H1 (cell line): ENCODE measurements at regions not wholly inside any gene's neighbourhood (a gene's known extent, or its start where the extent isn't known, plus 50 kb on each side); places are given as distances from the start of the nearest gene placed in this dataset.

Source experiments
- CTCF ChIA-PET: fragments of 300-600 bp; sonication (Branson Sonifier 250); formaldehyde crosslinking; loops from one replicate; lab custom pipeline; 2021; ENCODE audit not compliant: partially characterized antibody; lab: Charles Lee
- POLR2A ChIA-PET: fragments of 300-600 bp; sonication (Branson Sonifier 250); formaldehyde crosslinking; loops from one replicate; lab custom pipeline; 2021; ENCODE audit warnings: inconsistent platforms; ENCODE audit not compliant: partially characterized antibody; lab: Charles Lee
- DNase-seq, 2 experiments: peaks; one replicate each; pipeline versions ENCODE4 v3.0.0 to v3.0.0-alpha.2; 2010 to 2022; ENCODE audit warnings: low spot score in 2 of 2, low read depth in 1 of 2, mixed read lengths in 1 of 2
- FAIRE-seq: peaks from 2 replicates; lab custom pipeline; 2011; peaks lifted over from hg19 to GRCh38; lab: Jason Lieb, UNC
- H2AFZ ChIP-seq: 2 replicates; pipeline ENCODE4 v1.8.1; 2012; ENCODE audit warnings: low read length, inconsistent platforms
- H2AK5ac ChIP-seq: 2 replicates; pipeline ENCODE4 v1.6.1; 2013; ENCODE audit warnings: low read depth, low read length
- H2BK120ac ChIP-seq: replicated peaks from 2 replicates; pipeline ENCODE3; 2013; ENCODE audit warnings: low read depth, low read length, inconsistent platforms
- H2BK12ac ChIP-seq: 2 replicates; pipeline ENCODE4 v1.6.1; 2013; ENCODE audit warnings: low read depth, low read length
- H2BK15ac ChIP-seq: 2 replicates; pipeline ENCODE4 v1.6.1; 2013; ENCODE audit warnings: low read length
- H2BK20ac ChIP-seq: 2 replicates; pipeline ENCODE4 v1.6.1; 2013; ENCODE audit warnings: low read length
- H2BK5ac ChIP-seq: 2 replicates; pipeline ENCODE4 v1.6.1; 2013; ENCODE audit warnings: low read depth, low read length
- H3K14ac ChIP-seq: 2 replicates; pipeline ENCODE4 v1.6.1; 2013; ENCODE audit warnings: inconsistent platforms; ENCODE audit not compliant: insufficient read length
- H3K18ac ChIP-seq: 2 replicates; pipeline ENCODE4 v1.6.1; 2013; ENCODE audit warnings: low read length; ENCODE audit errors: extremely low read depth
- H3K23ac ChIP-seq: 2 replicates; pipeline ENCODE4 v1.6.1; 2013; ENCODE audit warnings: inconsistent platforms; ENCODE audit not compliant: insufficient read length
- H3K23me2 ChIP-seq: 2 replicates; pipeline ENCODE4 v1.6.1; 2013; ENCODE audit warnings: low read depth, low read length
- H3K27ac ChIP-seq: 2 replicates; pipeline ENCODE4 v1.6.1; 2011; ENCODE audit warnings: low read depth, low read length, inconsistent platforms
- H3K27me3 ChIP-seq, 4 experiments: replicated peaks in 1 of 4; 1 replicate in 1 of 4; 2 replicates in 3 of 4; pipeline versions ENCODE4 v1.6.1 to v1.8.1; 2011 to 2013; ENCODE audit warnings: low read length in 3 of 4, mild to moderate bottlenecking in 3 of 4, inconsistent platforms in 2 of 4, mixed read lengths in 2 of 4, moderate library complexity in 1 of 4; ENCODE audit not compliant: control insufficient read depth in 3 of 4, insufficient read depth in 3 of 4; ENCODE audit errors: extremely low read depth in 1 of 4
- H3K36me3 ChIP-seq, 4 experiments: 2 replicates each; pipeline versions ENCODE4 v1.6.1 to v1.8.1; 2011 to 2013; ENCODE audit warnings: mild to moderate bottlenecking in 4 of 4, low read length in 3 of 4, moderate library complexity in 2 of 4, control low read depth in 1 of 4, inconsistent platforms in 1 of 4; ENCODE audit not compliant: insufficient read depth in 4 of 4, control insufficient read depth in 2 of 4
- H3K4ac ChIP-seq: replicated peaks from 2 replicates; pipeline ENCODE3; 2013; ENCODE audit warnings: low read length, low read depth, mixed read lengths, inconsistent platforms; ENCODE audit not compliant: insufficient read length
- H3K4me1 ChIP-seq, 4 experiments: replicated peaks in 1 of 4; 1 replicate in 1 of 4; 2 replicates in 3 of 4; pipeline versions ENCODE4 v1.6.1 to v1.8.1; 2011 to 2013; ENCODE audit warnings: low read length in 3 of 4, inconsistent platforms in 2 of 4, mixed read lengths in 1 of 4; ENCODE audit not compliant: insufficient read depth in 4 of 4, control insufficient read depth in 3 of 4
- H3K4me2 ChIP-seq, 2 experiments: 2 replicates each; pipeline versions ENCODE4 v1.6.1 to v1.8.1; 2011 to 2013; ENCODE audit warnings: low read depth in 2 of 2, low read length in 2 of 2, control low read depth in 1 of 2, inconsistent platforms in 1 of 2, mild to moderate bottlenecking in 1 of 2; ENCODE audit not compliant: insufficient read depth in 1 of 2
- H3K4me3 ChIP-seq, 4 experiments: fragments of 200-600, 300-600 bp in 1 of 4; sonication (generic), shearing (Covaris generic), sonication (Bioruptor Twin) in 1 of 4; 2 replicates each; pipeline versions ENCODE4 v1.5.1 to v1.8.1; 2011 to 2016; ENCODE audit warnings: low read length in 4 of 4, low read depth in 3 of 4, control low read depth in 2 of 4, inconsistent platforms in 2 of 4, mild to moderate bottlenecking in 2 of 4, mixed read lengths in 1 of 4, moderate library complexity in 1 of 4; ENCODE audit not compliant: insufficient read depth in 2 of 4; ENCODE audit errors: extremely low read depth in 1 of 4
- H3K56ac ChIP-seq: replicated peaks from 2 replicates; pipeline ENCODE3; 2013; ENCODE audit warnings: low read depth, mild to moderate bottlenecking, mixed read lengths, low read length, inconsistent platforms; ENCODE audit not compliant: insufficient read length
- H3K79me1 ChIP-seq: 2 replicates; pipeline ENCODE4 v1.6.1; 2013; ENCODE audit warnings: low read depth, low read length, control low read depth
- H3K79me2 ChIP-seq, 2 experiments: 2 replicates each; pipeline versions ENCODE4 v1.6.1 to v1.8.1; 2012 to 2013; ENCODE audit warnings: low read length in 2 of 2, mild to moderate bottlenecking in 2 of 2, inconsistent platforms in 1 of 2; ENCODE audit not compliant: insufficient read depth in 2 of 2, control insufficient read depth in 1 of 2
- H3K9ac ChIP-seq, 4 experiments: replicated peaks in 1 of 4; 1 replicate in 1 of 4; 2 replicates in 3 of 4; pipeline versions ENCODE4 v1.6.1 to v1.8.1; 2011 to 2013; ENCODE audit warnings: low read depth in 3 of 4, low read length in 3 of 4, control low read depth in 2 of 4, mild to moderate bottlenecking in 2 of 4, moderate library complexity in 2 of 4, inconsistent platforms in 1 of 4; ENCODE audit errors: extremely low read depth in 1 of 4
- H3K9me3 ChIP-seq, 2 experiments: 2 replicates each; pipeline versions ENCODE4 v1.6.1 to v1.8.1; 2012 to 2013; ENCODE audit warnings: mild to moderate bottlenecking in 2 of 2, moderate library complexity in 2 of 2, control low read depth in 1 of 2, inconsistent platforms in 1 of 2, low read depth in 1 of 2, low read length in 1 of 2, mixed read lengths in 1 of 2; ENCODE audit not compliant: insufficient read depth in 2 of 2
- H4K20me1 ChIP-seq, 2 experiments: replicated peaks in 1 of 2; 2 replicates each; pipeline versions ENCODE3 to v1.8.1; 2011 to 2013; ENCODE audit warnings: inconsistent platforms in 2 of 2, low read length in 2 of 2, mild to moderate bottlenecking in 1 of 2; ENCODE audit not compliant: insufficient read depth in 2 of 2, control insufficient read depth in 1 of 2
- H4K5ac ChIP-seq: 2 replicates; pipeline ENCODE4 v1.6.1; 2013; ENCODE audit warnings: low read length, low read depth, mixed read lengths, inconsistent platforms; ENCODE audit not compliant: insufficient read length
- H4K8ac ChIP-seq: 2 replicates; pipeline ENCODE4 v1.8.0; 2013; ENCODE audit warnings: mild to moderate bottlenecking, moderate library complexity, low read length, inconsistent platforms; ENCODE audit not compliant: insufficient read depth; ENCODE audit errors: extremely low read depth
- H4K91ac ChIP-seq: replicated peaks from 2 replicates; pipeline ENCODE3; 2013; ENCODE audit warnings: low read length, mixed read lengths, inconsistent platforms; ENCODE audit not compliant: insufficient read length
- CHD1 ChIP-seq: IDR thresholded peaks from 2 replicates; pipeline ENCODE4 v1.6.1; 2012; ENCODE audit warnings: low read depth, low read length, improper control_type of control experiment
- JUN ChIP-seq: IDR thresholded peaks from 2 replicates; pipeline ENCODE4 v1.6.1; 2011; ENCODE audit warnings: low read depth, mild to moderate bottlenecking, improper control_type of control experiment, low read length
- MAFK ChIP-seq: IDR thresholded peaks from 2 replicates; pipeline ENCODE4 v1.6.1; 2012; ENCODE audit warnings: low read depth, mild to moderate bottlenecking, improper control_type of control experiment, low read length
- NANOG ChIP-seq: IDR thresholded peaks from 2 replicates; pipeline ENCODE4 v1.6.1; 2011; ENCODE audit warnings: low read length, low read depth, mild to moderate bottlenecking, inconsistent platforms; ENCODE audit not compliant: insufficient read depth, poor library complexity, severe bottlenecking
- NRF1 ChIP-seq: IDR thresholded peaks from 2 replicates; pipeline ENCODE4 v1.6.1; 2011; ENCODE audit warnings: mild to moderate bottlenecking, low read depth, low read length, improper control_type of control experiment
- POU5F1 ChIP-seq: IDR thresholded peaks from 2 replicates; pipeline ENCODE4 v1.6.1; 2011; ENCODE audit warnings: low read depth, mild to moderate bottlenecking, low read length, moderate library complexity
- RFX5 ChIP-seq: IDR thresholded peaks from 2 replicates; pipeline ENCODE4 v1.6.1; 2011; ENCODE audit warnings: low read depth, low read length, improper control_type of control experiment, borderline replicate concordance
- SAP30 ChIP-seq: fragments of 300-600 bp; sonication (generic); IDR thresholded peaks from 2 replicates; pipeline ENCODE4 v1.7.1; 2012; ENCODE audit warnings: low read length, moderate library complexity, mild to moderate bottlenecking, inconsistent platforms; ENCODE audit not compliant: insufficient read depth, insufficient replicate concordance
- SIX5 ChIP-seq: IDR thresholded peaks from 2 replicates; pipeline ENCODE4 v1.6.1; 2011; ENCODE audit warnings: mild to moderate bottlenecking, low read depth, low read length
- SP1 ChIP-seq: IDR thresholded peaks from 2 replicates; pipeline ENCODE4 v1.6.1; 2011; ENCODE audit warnings: low read depth, low read length
- TBP ChIP-seq: IDR thresholded peaks from 2 replicates; pipeline ENCODE4 v1.6.1; 2011; ENCODE audit warnings: low read depth, low read length, improper control_type of control experiment
- USF2 ChIP-seq: IDR thresholded peaks from 2 replicates; pipeline ENCODE4 v1.6.1; 2011; ENCODE audit warnings: low read length, improper control_type of control experiment
- WGBS, 2 experiments: shearing (Covaris generic) in 1 of 2; methylation state at CpG; one replicate each; pipeline versions ENCODE4 v1.1.6 to v1.1.7; 2013 to 2015; ENCODE audit warnings: low lambda C conversion rate in 2 of 2, mixed read lengths in 2 of 2, inconsistent platforms in 1 of 2, low coverage in 1 of 2, missing lambda C conversion rate in 1 of 2; ENCODE audit not compliant: insufficient replicate concordance in 2 of 2, insufficient coverage in 1 of 2, insufficient read length in 1 of 2; ENCODE audit errors: extremely low coverage in 1 of 2, missing lambda C conversion rate in 1 of 2; 5-methylcytosine and 5-hydroxymethylcytosine counted together

GRCh38 chr10:78203915-78204818 lies 170.5 kb downstream of the RPS24 start:
- H3K4me2 ChIP-seq = no peak overlapping the region
- no peak overlapping the region for H3K56ac ChIP-seq
- no peak for FAIRE-seq
- no peak overlapping the region for H4K5ac ChIP-seq
- DNase-seq = no peak
- H3K9me3 ChIP-seq = no peaks in the 10 kb centered on the region
- H3K4ac ChIP-seq = no peak overlapping the region
- TF ChIP-seq POU5F1 = no peak
- TF ChIP-seq RFX5 = no peak
- TF ChIP-seq SAP30 = no peak
- no peak for TF ChIP-seq CHD1
- TF ChIP-seq NRF1 = no peak
- TF ChIP-seq TBP = no peak
- no peak for TF ChIP-seq SP1
- TF ChIP-seq USF2 = no peak
- TF ChIP-seq SIX5 = no peak
- no peak for TF ChIP-seq NANOG
- TF ChIP-seq MAFK = no peak
- TF ChIP-seq JUN = no peak
- H2BK15ac ChIP-seq = no peak overlapping the region
- ChIA-PET CTCF (interaction anchor here (0.7 to 1.5 kb wide), 2 partner anchors 100 to 697 kb away, joined by 3 read pairs; no protein-coding TSS in a partner anchor), POLR2A (no interaction called here)
- H3K18ac ChIP-seq = no peak overlapping the region
- H4K91ac ChIP-seq = no peak overlapping the region
- H3K4me3 ChIP-seq = no peak overlapping the region
- no peak overlapping the region for H3K14ac ChIP-seq
- no peak overlapping the region for H4K8ac ChIP-seq
- H4K20me1 ChIP-seq = no peaks in the 10 kb centered on the region
- H3K27ac ChIP-seq = no peak overlapping the region
- no peak overlapping the region for H2BK12ac ChIP-seq
- no peak overlapping the region for H2AFZ ChIP-seq
- H2BK120ac ChIP-seq = no peak overlapping the region
- no peak overlapping the region for H2BK20ac ChIP-seq
- no peaks in the 10 kb centered on the region for H3K4me1 ChIP-seq
- H3K23me2 ChIP-seq = peaks cover 1% of the 10 kb centered on the region; the same call in 1 of the 2 replicates
- no peak overlapping the region for H2AK5ac ChIP-seq
- no peak overlapping the region for H3K9ac ChIP-seq
- H3K36me3 ChIP-seq = no peaks in the 10 kb centered on the region
- no peaks in the 10 kb centered on the region for H3K79me1 ChIP-seq
- WGBS, 2 experiments = 82% methylated on average over 9 of the region's 9 CpGs; no CpG with 5 or more reads in 1 of the 2 experiments
- H3K23ac ChIP-seq = no peak overlapping the region
- H3K79me2 ChIP-seq = no peaks in the 10 kb centered on the region
- H2BK5ac ChIP-seq = no peak overlapping the region
- no peaks in the 10 kb centered on the region for H3K27me3 ChIP-seq
